Stimulated activated CD8-positive, alpha-beta memory T cell treated with anti-CD3 and anti-CD28 coated beads, Interleukin-2, amount 100 ng/mL, for 1 hour (primary cell): ENCODE measurements at regions not wholly inside any gene's neighbourhood (a gene's known extent, or its start where the extent isn't known, plus 50 kb on each side); places are given as distances from the start of the nearest gene placed in this dataset.
"Not testable (repeated sequence)": the region's sequence is repeated elsewhere in the genome, so short reads cannot be mapped to it uniquely, and the experiment has no call there.

Experiments
- DNase-seq, 2 donors: peaks; one replicate each; pipeline ENCODE4 v3.0.0-alpha.2; 2020; ENCODE audit warnings: low read depth in 2 of 2

DNA sequence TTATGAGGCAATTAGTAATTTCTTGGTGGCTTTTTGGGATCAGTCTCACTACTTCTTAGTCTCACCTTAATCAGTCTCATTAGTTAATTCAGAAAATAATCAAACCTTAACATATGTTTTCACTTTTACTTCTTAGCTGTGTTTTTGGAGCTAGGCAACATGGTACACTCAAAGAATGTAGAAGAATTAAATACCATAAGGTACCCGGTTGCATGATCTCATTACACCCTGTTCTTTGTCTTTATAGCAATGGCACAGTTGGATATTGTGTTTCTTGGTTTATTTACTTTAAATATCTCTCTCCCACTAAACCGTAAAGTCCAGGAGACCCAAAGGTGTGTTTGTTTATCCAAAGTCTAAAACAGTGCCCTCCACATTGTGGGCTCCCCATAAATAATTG lies 132.3 kb downstream of the TNFSF18 start:
- DNase-seq: no peak

DNA sequence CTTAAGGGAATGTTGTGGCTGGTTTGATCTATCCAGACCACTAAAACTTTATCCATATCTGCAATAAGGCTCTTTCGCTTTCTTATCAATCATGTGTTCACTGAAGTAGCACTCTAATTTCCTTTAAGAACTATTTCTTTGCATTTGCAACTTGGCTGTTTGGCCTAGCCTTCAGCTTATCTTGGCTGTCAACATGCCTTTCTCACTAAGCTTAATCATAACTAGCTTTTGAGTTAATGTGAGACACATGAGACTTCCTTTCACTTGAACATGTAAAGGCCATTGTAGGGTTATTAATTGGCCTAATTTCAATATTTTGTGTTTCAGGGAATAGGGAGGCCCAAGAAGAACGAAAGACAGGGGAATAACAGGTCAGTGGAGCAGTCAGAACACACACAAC lies 124.7 kb downstream of the TNFSF18 start:
- no peak for DNase-seq

GRCh38 chr1:172928412-172928811 lies 122.3 kb downstream of the TNFSF18 start:
- DNase-seq: no peak

- DNase-seq: no peak
Observed at GRCh38 chr1:172929006-172929405, 121.7 kb downstream of the TNFSF18 start.

GRCh38 chr1:172930142-172930541 lies 120.6 kb downstream of the TNFSF18 start:
- DNase-seq: no peak

- DNase-seq: no peak
Observed at GRCh38 chr1:172931340-172931739, 119.4 kb downstream of the TNFSF18 start.

DNA sequence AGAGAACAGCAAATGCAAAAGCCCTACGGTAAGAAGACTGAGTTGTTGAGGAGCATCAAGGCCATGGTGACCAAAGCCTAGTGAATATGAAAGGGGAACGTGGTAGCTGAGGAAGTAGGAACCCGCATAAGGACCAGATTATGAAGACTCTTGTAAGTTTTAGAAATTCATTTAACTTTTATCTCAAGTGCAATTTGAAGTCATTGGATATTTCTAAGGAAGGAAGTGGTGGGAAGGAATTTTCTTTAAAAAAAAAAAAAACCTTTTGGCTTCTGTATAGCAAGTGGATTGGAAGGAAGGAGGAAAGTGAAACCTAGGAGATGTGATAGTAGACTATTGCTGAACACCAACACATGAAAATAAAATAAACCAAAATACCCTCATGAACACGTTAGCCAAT lies 119.0 kb downstream of the TNFSF18 start:
- no peak for DNase-seq

DNA sequence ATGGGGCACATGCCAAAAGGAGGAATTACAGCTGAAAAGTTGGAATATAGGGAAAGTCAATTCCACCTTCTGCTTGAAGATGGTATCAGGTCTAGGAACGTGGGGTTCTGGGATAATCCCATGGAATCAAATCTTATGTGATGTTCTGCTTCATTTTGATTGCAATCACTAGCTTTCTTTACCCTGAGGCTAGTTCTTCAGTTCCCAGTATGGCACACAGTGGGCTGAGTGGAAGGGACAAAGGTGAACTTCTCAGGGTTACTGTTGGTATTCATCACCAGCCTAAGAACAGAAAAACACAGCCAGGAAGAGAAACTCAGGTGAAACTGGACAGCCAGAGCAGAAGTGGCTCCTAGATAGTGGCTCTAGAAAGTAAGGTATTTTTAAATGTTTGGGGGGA lies 117.8 kb downstream of the TNFSF18 start:
- no peak for DNase-seq

DNA sequence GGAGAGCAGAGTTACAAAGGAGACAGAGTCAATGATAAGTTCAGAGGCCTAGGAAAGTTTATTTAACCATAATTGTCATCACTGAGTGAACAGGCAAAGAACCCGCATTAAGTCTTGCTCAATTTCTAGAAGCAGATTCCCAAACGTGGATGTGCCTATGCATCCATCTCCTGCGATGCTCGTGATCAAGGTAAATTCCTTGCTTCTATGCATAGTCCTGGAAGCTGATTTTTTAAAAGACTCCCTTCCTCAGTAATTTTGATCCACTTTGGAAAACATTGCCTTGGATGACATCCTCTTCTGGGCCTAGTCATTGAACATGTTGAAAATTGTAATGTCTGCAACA lies 116.4 kb downstream of the TNFSF18 start:
- no peak for DNase-seq

- DNase-seq: no peak
Observed at GRCh38 chr1:172935062-172935592, 115.6 kb downstream of the TNFSF18 start.

DNA sequence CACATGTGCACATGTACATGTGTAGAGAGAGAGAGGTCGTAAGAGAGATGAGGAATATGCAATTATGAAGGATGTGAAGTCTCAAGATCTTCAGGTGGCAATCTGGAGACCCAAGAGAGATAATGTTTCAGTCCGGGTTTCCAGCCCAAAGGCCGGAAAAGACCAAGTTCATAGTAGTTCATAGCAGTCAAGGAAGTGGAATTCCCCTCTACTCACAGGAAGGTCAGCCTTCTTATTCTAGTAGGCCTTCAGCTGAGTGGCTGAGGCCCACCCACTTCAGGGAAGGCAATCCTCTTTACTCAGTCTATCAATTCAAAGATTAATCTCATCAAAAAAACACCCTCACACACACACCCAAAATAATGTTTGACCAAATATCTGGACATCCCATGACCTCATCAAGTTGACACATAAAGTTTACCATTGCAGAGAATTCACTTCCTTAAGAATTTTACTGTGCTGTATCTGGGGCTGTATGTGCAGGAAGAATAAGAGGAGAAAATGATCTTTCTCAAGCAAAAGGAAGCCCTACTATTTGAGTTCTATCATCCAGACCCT lies 114.6 kb downstream of the TNFSF18 start:
- no peak for DNase-seq

DNA sequence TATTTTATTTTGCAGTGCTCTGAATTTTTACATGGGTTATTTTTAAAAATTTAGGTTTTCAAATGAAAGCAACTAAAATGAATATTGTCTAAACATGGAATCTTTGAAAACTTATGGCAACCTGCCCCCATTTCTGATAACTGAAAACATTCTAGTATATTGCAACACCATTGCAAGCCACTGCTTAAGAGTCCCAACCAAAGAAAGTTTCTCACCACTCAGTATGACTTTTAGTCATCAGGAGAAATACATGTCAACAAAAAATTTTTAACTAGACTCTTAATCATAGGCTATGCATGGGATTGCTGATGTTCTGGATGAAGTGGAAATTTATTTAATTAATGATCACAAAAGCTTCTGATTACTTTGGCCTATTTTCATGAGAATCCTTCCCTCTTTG lies 112.1 kb downstream of the TNFSF18 start:
- DNase-seq: no peak

DNA sequence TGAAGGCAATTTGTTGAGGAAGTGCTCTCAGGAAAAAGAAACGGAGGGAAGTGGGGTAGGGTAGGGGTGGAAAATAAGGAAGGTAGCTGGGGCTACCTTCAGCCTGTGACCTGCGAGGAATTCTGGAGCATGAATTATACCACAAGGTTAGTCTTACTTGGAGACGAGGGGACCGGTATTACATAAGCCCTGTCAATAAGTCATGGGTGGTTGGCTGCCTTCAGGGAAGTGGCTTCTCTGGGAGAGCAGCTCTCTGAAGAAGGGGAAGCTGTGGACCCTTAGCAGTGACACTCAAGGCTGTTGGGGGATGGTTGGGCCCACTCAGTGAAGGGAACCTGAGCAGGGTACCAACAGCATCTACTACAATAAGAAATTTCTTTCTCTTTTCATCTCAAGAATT lies 111.3 kb downstream of the TNFSF18 start:
- no peak for DNase-seq

GRCh38 chr1:172940174-172940855 lies 110.4 kb downstream of the TNFSF18 start:
- DNase-seq: no peak

DNA sequence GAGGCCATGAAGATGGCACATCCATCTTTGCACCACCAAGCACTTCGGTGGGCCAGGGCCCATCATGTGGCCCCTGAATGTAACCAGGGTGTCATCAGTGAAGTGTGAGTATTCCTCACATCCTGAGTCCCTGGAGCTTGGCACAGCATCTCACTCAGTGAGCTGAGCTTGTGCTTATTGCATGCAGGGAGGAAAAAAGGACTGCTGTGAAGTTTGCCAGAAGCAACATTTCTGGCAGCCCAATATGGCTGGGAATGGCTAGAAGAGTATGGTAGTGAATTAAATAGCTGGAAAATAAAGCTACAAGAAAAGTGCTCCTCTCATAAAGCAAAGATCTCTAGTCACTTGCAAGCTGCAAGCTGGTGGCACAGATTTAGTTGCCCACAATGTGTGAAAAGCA lies 109.3 kb downstream of the TNFSF18 start:
- DNase-seq: no peak

- no peak for DNase-seq
Observed at GRCh38 chr1:172941945-172942344, 108.8 kb downstream of the TNFSF18 start.

GRCh38 chr1:172943138-172943537 lies 107.6 kb downstream of the TNFSF18 start:
- DNase-seq: not testable (repeated sequence)

DNA sequence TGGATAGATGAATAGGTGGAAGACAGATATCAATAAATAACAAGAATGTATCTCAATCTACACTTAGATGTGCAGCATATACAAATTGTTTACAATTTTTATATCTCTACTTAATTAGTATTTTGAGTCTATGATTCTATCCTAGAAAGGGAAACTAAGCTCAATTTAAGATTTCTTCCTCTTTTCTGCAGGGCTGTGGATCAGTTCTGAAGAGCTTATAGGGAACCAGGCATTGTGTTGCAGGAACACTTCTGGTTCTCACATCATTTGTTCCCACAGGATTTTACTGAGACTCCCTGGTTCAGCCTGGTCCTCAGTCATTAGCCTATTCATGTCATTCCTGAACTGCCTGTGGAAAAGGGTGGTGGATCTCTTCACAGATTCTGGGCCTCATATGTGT lies 105.8 kb downstream of the TNFSF18 start:
- no peak for DNase-seq

- DNase-seq: no peak
Observed at GRCh38 chr1:172946814-172947507, 103.8 kb downstream of the TNFSF18 start.

DNA sequence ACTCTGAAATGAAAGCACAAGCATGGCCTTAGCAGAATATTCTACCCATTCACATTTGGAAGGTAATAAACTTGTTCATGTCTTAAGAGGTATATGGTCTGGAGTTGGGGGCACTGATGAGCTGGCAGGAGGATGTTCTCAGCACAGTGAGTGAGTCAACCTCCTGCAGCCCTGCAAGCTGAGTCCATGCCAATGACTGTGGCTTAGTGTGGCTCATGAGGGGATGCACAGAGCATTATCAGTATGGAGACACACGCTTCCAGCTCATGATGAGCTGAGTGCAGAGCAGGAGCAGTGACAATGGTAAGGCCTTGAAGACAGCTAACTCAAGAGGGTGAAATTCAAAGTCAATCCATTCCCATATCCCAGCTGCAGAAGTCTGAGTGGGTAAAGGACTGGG lies 102.3 kb downstream of the TNFSF18 start:
- DNase-seq: no peak

- no peak for DNase-seq
Observed at GRCh38 chr1:172949096-172949495, 101.6 kb downstream of the TNFSF18 start.

DNA sequence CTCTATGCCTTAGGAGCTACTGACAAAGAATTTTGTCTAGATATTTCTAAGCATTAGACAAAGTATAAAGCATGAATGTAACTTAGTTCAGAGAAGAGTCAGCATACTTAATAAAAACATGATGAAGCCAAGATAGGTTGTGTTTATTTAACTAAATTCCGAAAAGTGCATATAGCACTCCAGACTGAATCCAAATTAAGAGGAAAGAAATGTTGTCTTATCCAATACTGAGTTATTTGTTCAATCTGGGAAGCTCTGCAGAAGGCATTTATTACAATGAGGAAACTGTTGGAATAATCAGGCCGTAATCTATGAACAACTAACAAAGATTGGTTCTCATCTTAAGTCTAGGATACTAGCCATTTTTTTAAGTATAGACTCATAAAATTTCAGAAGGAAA lies 100.2 kb downstream of the TNFSF18 start:
- DNase-seq: no peak

GRCh38 chr1:172951730-172952365 lies 98.9 kb downstream of the TNFSF18 start:
- no peak for DNase-seq
